ENCODE measurements at regions not wholly inside any gene's neighbourhood (a gene's known extent, or its start where the extent isn't known, plus 50 kb on each side); places are given as distances from the start of the nearest gene placed in this dataset.

GRCh38 chr13:72195044-72195704, 328.2 kb upstream of the DACH1 start:
- H3K9ac ChIP-seq, result no peak overlapping the region
- TF ChIP-seq Cebpa-rat (IDR thresholded peaks at IDR 0.05), result no peak
- no peak overlapping the region for H3K27ac ChIP-seq
- no peaks in the 10 kb centered on the region for H3K4me1 ChIP-seq
- no peaks in the 10 kb centered on the region for H3K27me3 ChIP-seq
- H3K36me3 ChIP-seq, result no peaks in the 10 kb centered on the region
- H3K9me3 ChIP-seq, result no peaks in the 10 kb centered on the region
- H3K4me2 ChIP-seq, result no peak overlapping the region
- no peak overlapping the region for H3K4me3 ChIP-seq
- no peaks in the 10 kb centered on the region for H4K20me1 ChIP-seq

- no peaks in the 10 kb centered on the region for H4K20me1 ChIP-seq
- TF ChIP-seq Cebpa-rat (IDR thresholded peaks at IDR 0.05), result no peak
- H3K4me1 ChIP-seq, result no peaks in the 10 kb centered on the region
Measured at GRCh38 chr13:72194523-72194922, 327.5 kb upstream of the DACH1 start.

DNA sequence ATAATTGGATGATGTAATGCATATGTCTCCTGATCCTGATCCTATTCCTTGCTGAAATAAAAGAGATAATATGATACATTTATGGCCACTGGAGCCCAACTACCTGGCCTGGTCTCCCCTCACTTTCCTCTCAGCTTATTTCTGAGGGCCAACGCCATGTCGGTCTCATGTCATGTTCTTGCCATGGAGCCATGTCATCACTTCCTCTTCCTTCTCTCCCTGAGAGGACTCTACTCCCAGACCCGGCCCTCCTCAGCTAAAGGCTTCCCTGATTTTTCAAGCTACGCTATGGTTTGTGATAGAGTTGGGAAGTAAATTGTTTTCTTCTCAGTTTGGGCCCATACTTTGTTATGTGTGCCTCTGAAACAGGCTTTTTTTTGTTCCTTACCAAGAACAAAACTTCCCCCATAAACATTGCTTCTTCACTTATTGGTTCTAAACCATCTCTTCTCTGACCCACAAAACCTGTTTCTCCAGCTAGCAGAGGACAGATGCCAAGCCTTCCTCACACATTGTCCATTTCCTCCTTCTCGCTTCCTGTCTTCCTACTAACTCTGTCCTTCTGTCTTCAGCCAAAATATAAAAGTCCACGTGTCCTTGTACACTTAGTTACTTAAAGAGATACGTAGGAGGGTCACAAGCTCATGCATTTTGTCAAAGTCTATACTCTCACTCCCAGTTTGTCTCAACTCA, 319.9 kb upstream of the DACH1 start:
- H3K4me2 ChIP-seq, result no peak overlapping the region
- H3K4me3 ChIP-seq, result no peak overlapping the region
- H3K9ac ChIP-seq, result no peak overlapping the region
- TF ChIP-seq Cebpa-rat (IDR thresholded peaks at IDR 0.05), result no peak
- no peaks in the 10 kb centered on the region for H4K20me1 ChIP-seq
- no peaks in the 10 kb centered on the region for H3K36me3 ChIP-seq
- no peaks in the 10 kb centered on the region for H3K27me3 ChIP-seq
- H3K4me1 ChIP-seq, result no peaks in the 10 kb centered on the region
- no peaks in the 10 kb centered on the region for H3K9me3 ChIP-seq
- no peak overlapping the region for H3K27ac ChIP-seq

More at GRCh38 chr13:72194523-72194922, 327.5 kb upstream of the DACH1 start:
- Histone ChIP-seq H3K9me3 (no peaks in the 10 kb centered on the region), H3K27me3 (no peaks in the 10 kb centered on the region), H3K9ac (no peak overlapping the region), H3K4me2 (no peak overlapping the region), H3K36me3 (no peaks in the 10 kb centered on the region), H3K4me3 (no peak overlapping the region), H3K27ac (no peak overlapping the region)

GRCh38 chr13:72185776-72186175, 318.8 kb upstream of the DACH1 start:
- Histone ChIP-seq H3K27ac (no peak overlapping the region), H4K20me1 (no peaks in the 10 kb centered on the region), H3K4me2 (no peak overlapping the region), H3K9me3 (no peaks in the 10 kb centered on the region), H3K27me3 (no peaks in the 10 kb centered on the region), H3K4me1 (no peaks in the 10 kb centered on the region), H3K36me3 (no peaks in the 10 kb centered on the region), H3K9ac (no peak overlapping the region), H3K4me3 (no peak overlapping the region)
- no peak for TF ChIP-seq Cebpa-rat (IDR thresholded peaks at IDR 0.05)

DNA sequence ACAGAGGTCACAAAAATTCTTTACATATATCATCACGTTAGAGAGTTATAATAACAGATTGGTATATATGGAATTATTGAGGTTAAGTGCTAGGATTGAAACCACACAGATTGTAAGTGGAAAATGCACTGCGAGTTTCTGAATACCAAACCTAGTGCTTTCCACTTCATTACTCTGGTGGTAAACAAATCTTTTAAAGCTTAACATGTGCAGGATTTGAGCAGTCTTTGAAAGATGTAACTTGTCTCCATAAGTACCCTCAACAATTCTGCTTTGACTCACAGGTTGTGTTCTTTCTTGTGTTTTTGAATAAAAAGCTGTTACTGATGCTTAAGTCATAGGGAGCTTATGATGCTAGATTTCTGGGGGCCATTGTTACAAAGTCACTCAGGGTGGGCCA, 314.7 kb upstream of the DACH1 start:
- H4K20me1 ChIP-seq, result no peaks in the 10 kb centered on the region
- H3K4me2 ChIP-seq, result no peak overlapping the region
- no peaks in the 10 kb centered on the region for H3K9me3 ChIP-seq
- H3K9ac ChIP-seq, result no peak overlapping the region
- no peaks in the 10 kb centered on the region for H3K36me3 ChIP-seq
- no peak overlapping the region for H3K4me3 ChIP-seq
- no peak for TF ChIP-seq Cebpa-rat (IDR thresholded peaks at IDR 0.05)
- H3K4me1 ChIP-seq, result no peaks in the 10 kb centered on the region
- no peaks in the 10 kb centered on the region for H3K27me3 ChIP-seq
- H3K27ac ChIP-seq, result no peak overlapping the region

DNA sequence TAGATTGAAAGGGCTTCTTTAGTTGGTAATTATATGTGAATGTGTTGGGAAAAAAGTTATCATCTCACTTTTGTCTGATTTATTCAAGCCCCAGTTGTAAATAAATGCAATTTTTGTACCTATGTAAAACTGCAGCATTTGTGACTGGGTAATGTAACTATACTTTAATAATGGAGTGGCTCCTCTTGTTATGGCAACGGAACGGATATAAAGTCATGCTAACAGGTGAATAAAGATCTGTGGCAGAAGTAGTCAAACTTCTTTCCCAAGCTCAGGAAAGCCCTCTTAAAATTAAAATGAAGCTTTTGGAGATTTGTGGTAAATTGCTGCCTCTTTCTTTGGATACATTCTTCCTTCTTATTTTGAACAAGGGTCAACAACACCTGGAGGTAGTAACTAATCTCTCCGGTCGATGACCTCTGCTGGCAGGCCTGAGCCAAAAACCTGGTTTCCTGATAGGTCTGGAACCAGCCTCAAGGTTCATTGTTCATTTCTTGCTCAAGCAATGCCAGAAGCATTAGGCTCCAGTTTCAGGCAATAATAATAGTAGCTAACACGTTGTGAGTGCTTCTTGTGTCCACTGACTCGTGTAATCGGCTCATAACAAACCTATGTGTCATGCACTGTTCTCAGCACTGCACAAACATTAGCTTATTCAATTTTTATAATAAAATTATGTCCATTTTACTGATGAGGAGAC, 313.4 kb upstream of the DACH1 start:
- H3K27ac ChIP-seq, result no peak overlapping the region

GRCh38 chr13:72174549-72174948, 307.5 kb upstream of the DACH1 start:
- Histone ChIP-seq H3K9me3 (no peaks in the 10 kb centered on the region), H3K9ac (no peak overlapping the region), H3K27me3 (no peaks in the 10 kb centered on the region), H3K4me2 (no peak overlapping the region), H3K4me1 (no peaks in the 10 kb centered on the region), H3K4me3 (no peak overlapping the region), H4K20me1 (no peaks in the 10 kb centered on the region), H3K27ac (no peak overlapping the region), H3K36me3 (no peaks in the 10 kb centered on the region)
- peak; percentile 57; the same call in 1 of the 2 replicates for TF ChIP-seq Cebpa-rat (IDR thresholded peaks at IDR 0.05)

More for the DNA sequence above, 313.4 kb upstream of the DACH1 start:
- no peak for TF ChIP-seq Cebpa-rat (IDR thresholded peaks at IDR 0.05)
- no peaks in the 10 kb centered on the region for H3K36me3 ChIP-seq
- H3K9ac ChIP-seq, result no peak overlapping the region
- H4K20me1 ChIP-seq, result no peaks in the 10 kb centered on the region
- no peaks in the 10 kb centered on the region for H3K9me3 ChIP-seq
- H3K4me3 ChIP-seq, result no peak overlapping the region
- no peaks in the 10 kb centered on the region for H3K4me1 ChIP-seq
- no peaks in the 10 kb centered on the region for H3K27me3 ChIP-seq
- H3K4me2 ChIP-seq, result no peak overlapping the region

DNA sequence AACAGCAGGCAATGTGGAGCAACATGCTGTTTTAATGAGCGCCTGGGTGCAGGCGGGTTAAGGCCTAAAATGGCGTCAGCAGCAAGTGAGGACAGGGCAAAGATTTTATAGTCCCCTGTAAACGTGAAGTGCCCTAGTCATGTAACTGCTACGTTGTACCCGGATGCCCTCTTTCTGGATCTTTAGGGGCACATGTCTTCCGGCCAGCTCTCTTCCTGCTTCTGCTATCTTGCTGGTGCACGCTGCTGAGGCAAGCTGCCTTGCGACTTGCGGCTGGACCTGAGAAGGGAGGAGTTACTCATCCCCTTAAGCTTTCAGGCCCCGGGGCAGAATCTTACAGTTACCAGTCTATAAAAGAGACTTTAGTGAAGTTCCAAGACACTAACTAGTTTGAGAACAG, 303.6 kb upstream of the DACH1 start:
- Histone ChIP-seq H3K9ac (no peak overlapping the region), H3K27me3 (no peaks in the 10 kb centered on the region), H3K4me1 (no peaks in the 10 kb centered on the region), H3K9me3 (no peaks in the 10 kb centered on the region), H4K20me1 (no peaks in the 10 kb centered on the region), H3K4me2 (no peak overlapping the region), H3K27ac (no peak overlapping the region), H3K4me3 (no peak overlapping the region), H3K36me3 (no peaks in the 10 kb centered on the region)
- no peak for TF ChIP-seq Cebpa-rat (IDR thresholded peaks at IDR 0.05)

DNA sequence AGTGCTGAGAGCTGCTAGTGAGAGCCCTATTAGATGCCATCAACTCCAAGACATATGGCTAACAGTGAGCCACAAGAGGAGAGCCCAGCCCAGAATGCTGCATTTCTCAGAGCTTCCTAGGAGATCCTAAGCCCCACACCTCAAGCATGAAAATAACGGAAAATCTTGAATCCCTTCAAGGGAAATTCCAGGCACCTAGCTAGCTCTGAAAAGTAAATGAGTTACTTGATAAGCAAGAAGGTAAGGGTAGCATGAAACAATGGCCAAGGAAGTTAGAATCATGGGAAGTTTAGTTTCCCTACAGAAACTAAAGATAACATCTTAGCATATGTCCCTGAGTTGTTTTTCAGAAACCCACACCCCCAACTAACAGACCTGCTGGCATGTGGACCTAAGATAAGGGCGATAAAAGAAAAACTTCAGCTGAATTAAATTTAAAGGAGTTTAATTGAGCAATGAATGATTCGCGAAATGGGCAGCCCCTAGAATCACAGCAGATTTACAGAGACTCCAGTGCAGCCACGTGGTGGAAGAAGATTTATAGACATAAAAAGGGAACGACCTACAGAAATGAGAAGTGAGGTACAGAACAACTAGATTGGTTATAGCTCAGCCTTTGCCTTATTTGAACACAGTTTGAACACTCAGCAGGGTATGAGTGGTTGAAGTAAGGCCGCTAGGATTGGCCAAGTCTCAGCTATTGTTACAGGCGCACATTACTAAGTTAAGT, 301.3 kb upstream of the DACH1 start:
- H3K9me3 ChIP-seq, result no peaks in the 10 kb centered on the region
- no peak overlapping the region for H3K27ac ChIP-seq
- H3K4me1 ChIP-seq, result no peaks in the 10 kb centered on the region
- H3K4me3 ChIP-seq, result no peak overlapping the region
- H3K36me3 ChIP-seq, result no peaks in the 10 kb centered on the region
- no peaks in the 10 kb centered on the region for H3K27me3 ChIP-seq
- H3K9ac ChIP-seq, result no peak overlapping the region
- no peak overlapping the region for H3K4me2 ChIP-seq
- no peaks in the 10 kb centered on the region for H4K20me1 ChIP-seq
- no peak for TF ChIP-seq Cebpa-rat (IDR thresholded peaks at IDR 0.05)

Measured in BLaER1 (cell line).